OCI-LY1 (cell line): ENCODE measurements at regions not wholly inside any gene's neighbourhood (a gene's known extent, or its start where the extent isn't known, plus 50 kb on each side); places are given as distances from the start of the nearest gene placed in this dataset.

ENCODE experiments used
- H2AFZ ChIP-seq: fragments of 200-600 bp; sonication (generic), shearing (Covaris generic); 2 replicates; pipeline ENCODE4 v1.6.0; 2014; ENCODE audit warnings: antibody characterized with exemption, mild to moderate bottlenecking, low read length
- H3F3A ChIP-seq: fragments of 200-600 bp; sonication (generic), shearing (Covaris generic); 2 replicates; pipeline ENCODE4 v1.6.0; 2014; ENCODE audit warnings: mild to moderate bottlenecking, antibody characterized with exemption, low read length, moderate library complexity; ENCODE audit not compliant: insufficient read depth
- H3K27ac ChIP-seq: fragments of 200-600 bp; sonication (generic); 2 replicates; pipeline ENCODE4 v1.5.1; 2014; ENCODE audit warnings: low read length, mixed run types, mild to moderate bottlenecking, low read depth; ENCODE audit not compliant: poor library complexity, severe bottlenecking
- H3K27me3 ChIP-seq: fragments of 200-600 bp; sonication (generic); 2 replicates; pipeline ENCODE4 v1.6.0; 2014; ENCODE audit warnings: antibody characterized with exemption, mild to moderate bottlenecking, low read length, moderate library complexity; ENCODE audit not compliant: insufficient read depth
- H3K36me3 ChIP-seq: fragments of 200-600 bp; sonication (generic); 2 replicates; pipeline ENCODE4 v1.6.1; 2014; ENCODE audit warnings: mild to moderate bottlenecking, antibody characterized with exemption, low read length, moderate library complexity, mixed read lengths; ENCODE audit not compliant: insufficient read depth
- H3K4me1 ChIP-seq: fragments of 200-600 bp; sonication (generic); 2 replicates; pipeline ENCODE4 v1.5.1; 2014; ENCODE audit warnings: mild to moderate bottlenecking, low read length, moderate library complexity; ENCODE audit not compliant: insufficient read depth, severe bottlenecking
- H3K4me2 ChIP-seq: fragments of 200-600 bp; sonication (generic), shearing (Covaris generic); 2 replicates; pipeline ENCODE4 v1.6.1; 2014; ENCODE audit warnings: low read length
- H3K4me3 ChIP-seq: fragments of 200-600 bp; sonication (generic); 2 replicates; pipeline ENCODE4 v1.5.1; 2014; ENCODE audit warnings: low read length, low read depth, mild to moderate bottlenecking, mixed read lengths; ENCODE audit not compliant: poor library complexity, severe bottlenecking
- H3K79me2 ChIP-seq: fragments of 200-600 bp; shearing (Covaris generic); 2 replicates; pipeline ENCODE4 v1.6.1; 2016; ENCODE audit warnings: mixed run types, low read length, mixed read lengths; ENCODE audit not compliant: insufficient read depth
- H3K9ac ChIP-seq: fragments of 200-600 bp; sonication (generic), shearing (Covaris generic); 2 replicates; pipeline ENCODE4 v1.6.1; 2014; ENCODE audit warnings: mild to moderate bottlenecking, low read length, mixed read lengths
- H3K9me2 ChIP-seq: fragments of 200-600 bp; sonication (generic), shearing (Covaris generic); 2 replicates; pipeline ENCODE4 v1.6.1; 2014; ENCODE audit warnings: low read depth, mild to moderate bottlenecking, low read length, mixed read lengths
- H3K9me3 ChIP-seq: fragments of 200-600 bp; shearing (Covaris generic); 2 replicates; pipeline ENCODE4 v1.6.1; 2014; ENCODE audit warnings: low read length, mixed read lengths
- H4K20me1 ChIP-seq: fragments of 200-600 bp; sonication (generic), shearing (Covaris generic); 2 replicates; pipeline ENCODE4 v1.6.0; 2016; ENCODE audit warnings: mild to moderate bottlenecking, low read length; ENCODE audit not compliant: insufficient read depth
- EZH2 ChIP-seq: fragments of 200-600 bp; sonication (generic), shearing (Covaris generic); IDR thresholded peaks from 2 replicates; pipeline ENCODE4 v1.8.0; 2017; ENCODE audit warnings: borderline replicate concordance, mixed run types, mild to moderate bottlenecking, antibody characterized with exemption, low read length, moderate library complexity, mixed read lengths
- TF ChIP-seq, protein P1 (sequence below): fragments of 200-600 bp; sonication (generic), shearing (Covaris generic); IDR thresholded peaks from 2 replicates; pipeline ENCODE4 v1.5.1; 2017; ENCODE audit warnings: mild to moderate bottlenecking, antibody characterized with exemption, low read length, moderate library complexity, mixed read lengths

DNA sequence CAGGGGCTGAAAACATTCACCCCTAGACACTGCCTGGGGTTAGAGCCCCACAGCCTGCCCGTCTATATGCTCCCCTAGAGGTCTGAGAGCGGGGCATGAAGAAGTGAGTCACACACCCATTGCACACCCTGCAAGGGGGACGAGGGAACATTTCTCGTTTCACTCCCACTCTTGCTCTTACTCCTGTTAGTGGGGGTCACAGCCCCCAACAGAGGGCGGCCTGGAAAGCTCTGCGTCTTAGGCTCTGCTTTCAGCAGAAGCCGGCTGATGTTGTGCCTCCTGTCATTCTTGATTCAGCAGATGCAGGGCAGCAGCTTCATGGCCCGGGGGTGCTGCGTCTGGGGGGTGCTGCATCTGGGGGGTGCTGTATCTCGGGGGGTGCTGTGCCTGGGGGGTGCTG lies 141.3 kb downstream of the ASB1 start:
- Histone ChIP-seq H3K27ac (no peak overlapping the region), H2AFZ (no peak overlapping the region), H3K79me2 (no peaks in the 10 kb centered on the region), H3K9me3 (no peaks in the 10 kb centered on the region), H3K27me3 (peaks cover 19% of the 10 kb centered on the region), H3K36me3 (no peaks in the 10 kb centered on the region), H3K4me2 (no peak overlapping the region), H4K20me1 (no peaks in the 10 kb centered on the region), H3F3A (no peaks in the 10 kb centered on the region), H3K4me1 (no peaks in the 10 kb centered on the region), H3K9ac (no peak overlapping the region), H3K9me2 (no peaks in the 10 kb centered on the region), H3K4me3 (no peak overlapping the region)
- TF ChIP-seq EZH2 = no peak
- TF ChIP-seq, protein P1, sequence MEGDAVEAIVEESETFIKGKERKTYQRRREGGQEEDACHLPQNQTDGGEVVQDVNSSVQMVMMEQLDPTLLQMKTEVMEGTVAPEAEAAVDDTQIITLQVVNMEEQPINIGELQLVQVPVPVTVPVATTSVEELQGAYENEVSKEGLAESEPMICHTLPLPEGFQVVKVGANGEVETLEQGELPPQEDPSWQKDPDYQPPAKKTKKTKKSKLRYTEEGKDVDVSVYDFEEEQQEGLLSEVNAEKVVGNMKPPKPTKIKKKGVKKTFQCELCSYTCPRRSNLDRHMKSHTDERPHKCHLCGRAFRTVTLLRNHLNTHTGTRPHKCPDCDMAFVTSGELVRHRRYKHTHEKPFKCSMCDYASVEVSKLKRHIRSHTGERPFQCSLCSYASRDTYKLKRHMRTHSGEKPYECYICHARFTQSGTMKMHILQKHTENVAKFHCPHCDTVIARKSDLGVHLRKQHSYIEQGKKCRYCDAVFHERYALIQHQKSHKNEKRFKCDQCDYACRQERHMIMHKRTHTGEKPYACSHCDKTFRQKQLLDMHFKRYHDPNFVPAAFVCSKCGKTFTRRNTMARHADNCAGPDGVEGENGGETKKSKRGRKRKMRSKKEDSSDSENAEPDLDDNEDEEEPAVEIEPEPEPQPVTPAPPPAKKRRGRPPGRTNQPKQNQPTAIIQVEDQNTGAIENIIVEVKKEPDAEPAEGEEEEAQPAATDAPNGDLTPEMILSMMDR = no peak

DNA sequence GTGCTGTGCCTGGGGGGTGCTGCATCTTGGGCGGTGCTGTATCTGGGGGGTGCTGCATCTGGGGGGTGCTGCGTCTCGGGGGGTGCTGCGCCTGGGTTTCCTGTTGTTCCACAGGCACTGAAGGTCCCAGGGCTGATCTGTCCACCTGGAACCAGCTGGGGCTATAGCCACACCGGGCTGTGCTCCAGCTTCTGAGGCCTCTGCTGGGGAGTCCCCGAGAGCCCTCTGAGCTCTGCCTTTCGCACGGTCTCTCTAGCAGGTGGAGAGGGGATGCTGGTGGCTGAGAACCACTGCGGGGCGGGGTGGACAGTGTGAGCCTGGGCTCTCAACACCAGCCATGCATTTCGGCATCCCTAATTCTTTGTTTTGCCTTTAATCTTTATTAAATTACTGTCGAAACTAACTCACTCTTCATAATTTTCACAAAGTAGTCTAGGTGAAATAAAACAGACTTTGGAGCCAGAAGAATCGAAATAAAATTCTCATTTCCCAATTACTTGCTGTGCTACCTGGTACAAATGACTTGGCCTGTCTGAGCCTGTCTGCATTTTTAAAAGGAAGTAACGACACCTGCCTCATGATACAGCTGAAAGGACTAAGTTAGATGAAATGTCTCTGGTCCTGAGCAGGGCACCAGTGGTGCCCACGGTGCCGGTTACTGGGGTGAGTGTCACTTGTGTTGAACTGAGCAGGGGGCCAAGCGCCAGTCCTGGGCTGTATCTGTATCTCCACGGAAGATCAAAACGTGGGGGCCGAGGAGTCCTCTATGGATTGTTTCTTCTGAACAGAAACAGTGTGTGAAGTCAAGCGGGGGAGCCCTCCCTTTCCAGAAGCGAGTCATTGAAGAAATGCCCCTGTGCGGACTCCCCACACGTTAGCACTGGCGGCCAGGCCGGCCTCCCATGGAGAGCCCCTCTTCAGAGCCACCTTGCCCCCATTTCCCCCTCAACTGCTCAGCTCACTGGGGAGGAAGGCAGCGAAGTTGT lies 142.0 kb downstream of the ASB1 start:
- Histone ChIP-seq H3F3A (no peaks in the 10 kb centered on the region), H4K20me1 (no peaks in the 10 kb centered on the region), H3K4me3 (no peak overlapping the region), H3K9ac (no peak overlapping the region), H3K27me3 (peaks cover 15% of the 10 kb centered on the region), H3K79me2 (no peaks in the 10 kb centered on the region), H3K36me3 (no peaks in the 10 kb centered on the region), H3K9me3 (no peaks in the 10 kb centered on the region), H3K27ac (no peak overlapping the region), H3K9me2 (no peaks in the 10 kb centered on the region), H3K4me2 (no peak overlapping the region), H2AFZ (no peak overlapping the region), H3K4me1 (no peaks in the 10 kb centered on the region)
- TF ChIP-seq, protein P1 = no peak
- TF ChIP-seq EZH2 = no peak

DNA sequence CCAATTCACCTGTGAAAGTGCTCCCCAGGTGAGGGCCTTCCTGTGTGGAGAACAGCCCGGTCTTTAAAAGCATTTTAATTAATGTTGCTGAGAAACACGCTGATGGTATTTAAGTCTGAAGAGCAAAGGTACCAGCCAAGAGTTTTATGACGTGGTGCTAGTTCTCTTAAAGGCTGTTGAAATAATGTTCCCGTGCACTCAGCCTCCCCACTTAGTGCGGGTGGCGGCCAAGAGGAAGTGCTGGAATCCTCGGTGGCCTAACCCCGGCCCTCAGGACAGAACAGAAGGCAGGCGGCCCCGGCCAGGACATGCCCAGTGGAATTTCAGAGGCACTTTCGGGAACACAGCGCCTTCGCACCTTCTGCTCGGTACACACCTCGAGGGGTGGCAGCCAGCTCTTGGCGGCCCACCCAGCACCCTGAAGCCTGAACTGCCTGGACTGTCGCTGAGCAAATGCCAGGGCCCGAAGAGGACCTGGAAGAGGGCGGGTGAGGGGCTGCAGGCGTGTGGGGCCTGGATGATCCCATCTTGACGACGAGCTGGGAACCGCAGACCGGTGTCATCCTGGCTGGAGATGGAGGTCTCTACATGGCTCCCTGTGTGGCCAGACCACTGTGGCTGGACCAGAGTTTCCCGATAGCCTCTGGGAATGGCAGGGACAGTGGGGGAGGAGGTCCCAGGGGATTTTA lies 142.9 kb downstream of the ASB1 start:
- no peaks in the 10 kb centered on the region for H4K20me1 ChIP-seq
- H3K79me2 ChIP-seq = no peaks in the 10 kb centered on the region
- H3K9ac ChIP-seq = no peak overlapping the region
- no peak overlapping the region for H3K4me2 ChIP-seq
- no peak overlapping the region for H2AFZ ChIP-seq
- no peaks in the 10 kb centered on the region for H3K36me3 ChIP-seq
- TF ChIP-seq EZH2 = no peak
- TF ChIP-seq, protein P1 = no peak
- no peak overlapping the region for H3K4me3 ChIP-seq
- H3F3A ChIP-seq = no peaks in the 10 kb centered on the region
- no peak overlapping the region for H3K27ac ChIP-seq
- no peaks in the 10 kb centered on the region for H3K4me1 ChIP-seq
- no peaks in the 10 kb centered on the region for H3K9me2 ChIP-seq
- H3K27me3 ChIP-seq = peaks cover 14% of the 10 kb centered on the region; the same call in 1 of the 2 replicates
- no peaks in the 10 kb centered on the region for H3K9me3 ChIP-seq
